AG09319 (cell line): ENCODE measurements at regions not wholly inside any gene's neighbourhood (a gene's known extent, or its start where the extent isn't known, plus 50 kb on each side); places are given as distances from the start of the nearest gene placed in this dataset.

Experiments used
- DNase-seq: peaks from one replicate; pipeline ENCODE4 v3.0.0-alpha.2; 2010; ENCODE audit warnings: low read depth; ENCODE audit errors: extremely low read depth
- CTCF ChIP-seq: IDR thresholded peaks from 2 replicates; pipeline ENCODE4 v1.5.1; 2011; ENCODE audit warnings: low read depth, mild to moderate bottlenecking, inconsistent platforms, low read length, moderate library complexity

- no peak for TF ChIP-seq CTCF
- no peak for DNase-seq
Measured at GRCh38 chr1:55569417-55569816, 354.3 kb upstream of the USP24 start.

- no peak for TF ChIP-seq CTCF
- no peak for DNase-seq
Measured at GRCh38 chr1:55568732-55569131, 353.6 kb upstream of the USP24 start.

DNA sequence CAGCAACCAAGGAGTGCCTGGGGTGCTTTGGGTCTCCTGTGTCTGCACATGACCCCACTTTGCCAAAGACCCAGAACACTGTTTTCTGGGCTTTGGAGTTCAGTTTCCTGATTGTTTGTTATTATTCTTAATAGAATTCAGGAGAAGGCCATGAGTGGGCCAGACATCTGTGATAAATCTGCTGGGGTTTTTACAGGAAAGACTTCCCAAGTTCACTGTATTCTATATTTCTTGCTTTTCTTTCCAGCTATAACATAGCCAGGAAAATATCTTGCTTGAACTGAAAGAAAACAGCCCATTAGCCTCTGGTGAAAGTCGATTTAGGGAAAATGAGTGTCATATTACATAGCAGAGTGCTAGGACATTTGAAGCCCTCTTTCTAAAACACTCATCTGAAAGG is 345.1 kb upstream of the USP24 start:
- no peak for TF ChIP-seq CTCF
- DNase-seq = peak; percentile 37

GRCh38 chr1:55559842-55560241 is 344.7 kb upstream of the USP24 start:
- DNase-seq = peak; percentile 28
- TF ChIP-seq CTCF = no peak

DNA sequence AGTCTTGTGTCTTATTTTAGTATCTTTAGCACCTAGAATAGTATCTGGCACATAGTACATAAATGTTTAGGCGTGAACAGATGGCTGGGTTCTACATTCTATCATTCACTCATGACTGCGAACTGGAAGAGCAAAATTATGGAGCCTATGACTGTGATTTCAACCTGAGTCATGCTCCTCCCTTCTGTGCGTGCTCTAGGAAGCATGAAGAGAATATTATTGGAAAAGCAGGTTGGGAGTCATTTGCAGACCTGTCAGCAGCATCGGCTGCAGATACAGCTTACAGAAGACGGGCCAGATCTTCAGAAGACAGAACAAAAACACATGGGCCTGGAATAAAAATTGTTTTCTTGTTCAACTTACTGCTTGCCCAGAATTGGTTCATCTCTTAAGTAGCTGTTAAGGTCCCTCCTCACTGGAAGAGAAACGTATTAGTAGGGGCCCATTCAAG is 344.0 kb upstream of the USP24 start:
- no peak for DNase-seq
- no peak for TF ChIP-seq CTCF

GRCh38 chr1:55558515-55558914 is 343.4 kb upstream of the USP24 start:
- DNase-seq = no peak
- TF ChIP-seq CTCF = no peak

DNA sequence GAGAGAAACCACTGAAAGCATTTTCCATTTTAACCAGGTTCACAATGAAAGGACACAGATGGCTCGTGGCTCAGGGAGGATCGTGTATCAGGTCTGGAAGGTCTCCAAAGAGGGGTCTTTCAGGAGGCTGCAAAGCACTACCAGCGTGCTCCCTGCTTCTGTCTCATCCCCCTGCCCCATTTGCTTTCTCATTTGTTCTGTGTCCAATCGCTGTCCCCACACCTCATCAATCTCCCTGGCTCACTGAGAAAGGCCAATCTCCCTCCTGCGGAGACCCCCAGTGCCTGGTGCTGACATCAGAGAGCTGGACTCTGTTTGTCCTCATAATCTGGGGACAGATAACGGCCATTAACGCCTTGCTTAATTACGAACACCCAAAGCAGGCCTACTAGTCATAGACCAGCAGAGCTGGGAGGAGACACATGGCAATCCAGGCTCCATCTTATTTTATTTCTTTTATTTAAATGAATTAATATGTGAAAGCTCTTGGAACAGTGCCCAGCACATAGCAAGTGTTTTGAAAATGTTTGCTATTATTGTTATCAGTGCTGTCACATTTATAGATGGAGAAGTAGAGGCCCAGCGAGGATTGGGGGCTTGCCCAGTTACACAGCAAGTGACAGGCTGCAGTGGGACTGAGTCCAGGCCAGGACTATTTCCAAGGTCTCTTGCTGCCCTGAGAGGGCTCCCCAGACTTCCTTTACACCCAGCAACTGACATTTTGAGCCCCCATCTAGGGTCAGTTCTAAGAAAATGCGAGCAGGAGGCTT is 341.0 kb upstream of the USP24 start:
- no peak for DNase-seq
- TF ChIP-seq CTCF = no peak
